Lung (tissue), 11 donors: ENCODE measurements at regions not wholly inside any gene's neighbourhood (a gene's known extent, or its start where the extent isn't known, plus 50 kb on each side); places are given as distances from the start of the nearest gene placed in this dataset.
A peak's percentile ranks its signal among the peaks of the same experiment; 100 is the strongest.

Experiments
- ATAC-seq: fragments of 200-7000 bp; cut with Tn5 transposase; one replicate; pipeline ENCODE4 v1.9.1; 2020; ENCODE audit warnings: moderate number of reproducible peaks; ENCODE audit not compliant: insufficient read depth, low FRiP score
- DNase-seq, 3 donors: peaks; one replicate each; pipeline ENCODE4 v3.0.0-alpha.2; 2013 to 2017
- H3K27ac ChIP-seq, 2 donors: one replicate each; pipeline ENCODE4 v1.5.1; 2013; ENCODE audit warnings: mild to moderate bottlenecking in 2 of 2, moderate library complexity in 2 of 2, control low read depth in 1 of 2, inconsistent platforms in 1 of 2, low read depth in 1 of 2, low read length in 1 of 2
- H3K27me3 ChIP-seq, 3 donors: one replicate each; pipeline ENCODE4 v1.5.1; 2013; ENCODE audit warnings: low read length in 2 of 3; ENCODE audit not compliant: control insufficient read depth in 3 of 3, insufficient read depth in 3 of 3
- H3K36me3 ChIP-seq, 4 donors: one replicate each; pipeline ENCODE4 v1.5.1; 2013; ENCODE audit warnings: low read length in 4 of 4, mild to moderate bottlenecking in 1 of 4, moderate library complexity in 1 of 4; ENCODE audit not compliant: control insufficient read depth in 4 of 4, insufficient read depth in 4 of 4
- H3K4me1 ChIP-seq, 5 donors: one replicate each; pipeline ENCODE4 v1.5.1; 2013; ENCODE audit warnings: low read length in 5 of 5, mild to moderate bottlenecking in 2 of 5, moderate library complexity in 1 of 5; ENCODE audit not compliant: control insufficient read depth in 5 of 5, insufficient read depth in 5 of 5
- H3K4me3 ChIP-seq: one replicate; pipeline ENCODE4 v1.5.1; 2013; ENCODE audit warnings: mild to moderate bottlenecking, control low read depth, moderate library complexity
- H3K9ac ChIP-seq, 2 donors: one replicate each; pipeline ENCODE4 v1.5.1; 2013; ENCODE audit warnings: low read length in 2 of 2, control low read depth in 1 of 2; ENCODE audit not compliant: insufficient read depth in 1 of 2
- H3K9me3 ChIP-seq, 4 donors: one replicate each; pipeline ENCODE4 v1.5.1; 2013; ENCODE audit warnings: low read length in 3 of 4, mild to moderate bottlenecking in 1 of 4, moderate library complexity in 1 of 4; ENCODE audit not compliant: control insufficient read depth in 4 of 4, insufficient read depth in 3 of 4
- CTCF ChIP-seq: IDR thresholded peaks from 2 replicates; pipeline ENCODE4 v1.5.1; 2012; ENCODE audit warnings: mild to moderate bottlenecking; ENCODE audit errors: control extremely low read depth, extremely low read depth
- WGBS, 2 donors: extraction: QIAGEN DNeasy Blood & Tissue Kit; methylation state at CpG; one replicate each; pipeline ENCODE4 v1.1.7; 2013; 5-methylcytosine and 5-hydroxymethylcytosine counted together
- donor health status: control.
- donor health status: control.
- donor health status: Bipolar disorder and iron deficiency.
- donor health status: healthy.
- donor health status: DM: yes; HTN: yes; CAD: no.

GRCh38 chr12:93048656-93049055 lies 119.6 kb upstream of the EEA1 start:
- no peak overlapping the region for H3K27ac ChIP-seq
- DNase-seq (peak; percentile 8 to 37 (median 24)), ATAC-seq (no peak)
- 80 to 90% methylated on average over 3 of the region's 3 CpGs for WGBS, 2 donors
- no peak overlapping the region for H3K9ac ChIP-seq
- no peaks in the 10 kb centered on the region for H3K27me3 ChIP-seq
- H3K9me3 ChIP-seq, result no peaks in the 10 kb centered on the region
- no peaks in the 10 kb centered on the region for H3K36me3 ChIP-seq
- peaks cover 0 to 6% (median 0%) of the 10 kb centered on the region in 5 donors for H3K4me1 ChIP-seq
- H3K4me3 ChIP-seq, result no peak overlapping the region
- no peak for TF ChIP-seq CTCF

- no peaks in the 10 kb centered on the region for H3K9me3 ChIP-seq
- TF ChIP-seq CTCF, result no peak
- no peak overlapping the region for H3K4me3 ChIP-seq
- 69 to 81% methylated on average over 3 of the region's 3 CpGs for WGBS, 2 donors
- ATAC-seq (no peak), DNase-seq (peak in 2 of 3 donors; percentile 14 to 26)
- H3K27me3 ChIP-seq, result no peaks in the 10 kb centered on the region
- no peak overlapping the region for H3K27ac ChIP-seq
- no peak overlapping the region for H3K9ac ChIP-seq
- H3K36me3 ChIP-seq, result no peaks in the 10 kb centered on the region
- H3K4me1 ChIP-seq, result peaks cover 0 to 6% (median 0%) of the 10 kb centered on the region in 5 donors
Observed at GRCh38 chr12:93050026-93050747, 121.1 kb upstream of the EEA1 start.

- no peaks in the 10 kb centered on the region for H3K36me3 ChIP-seq
- H3K4me3 ChIP-seq, result no peak overlapping the region
- H3K9me3 ChIP-seq, result no peaks in the 10 kb centered on the region
- no peak for DNase-seq
- H3K4me1 ChIP-seq, result peaks cover 0 to 6% (median 0%) of the 10 kb centered on the region in 5 donors
- H3K27ac ChIP-seq, result no peak overlapping the region
- WGBS, 2 donors, result 94 to 99% methylated on average over 2 of the region's 2 CpGs
- H3K27me3 ChIP-seq, result no peaks in the 10 kb centered on the region
- TF ChIP-seq CTCF, result no peak
- ATAC-seq, result no peak
- no peak overlapping the region for H3K9ac ChIP-seq
Observed at GRCh38 chr12:93050748-93051081, 121.6 kb upstream of the EEA1 start.

GRCh38 chr12:93054021-93054420 lies 124.9 kb upstream of the EEA1 start:
- Histone ChIP-seq H3K4me1 (peaks cover 2 to 9% (median 5%) of the 10 kb centered on the region in 5 donors), H3K27me3 (no peaks in the 10 kb centered on the region), H3K36me3 (no peaks in the 10 kb centered on the region), H3K9me3 (peaks cover 0 to 1% (median 0%) of the 10 kb centered on the region in 4 donors), H3K27ac (no peak overlapping the region), H3K9ac (no peak overlapping the region), H3K4me3 (no peak overlapping the region)
- ATAC-seq (no peak), DNase-seq (no peak)
- no peak for TF ChIP-seq CTCF
